Activated naive CD4-positive, alpha-beta T cell treated with anti-CD3 and anti-CD28 coated beads for 36 hours (primary cell): ENCODE measurements at regions not wholly inside any gene's neighbourhood (a gene's known extent, or its start where the extent isn't known, plus 50 kb on each side); places are given as distances from the start of the nearest gene placed in this dataset.

Source experiments
- CTCF ChIA-PET: fragments of 350-600 bp; sonication (Branson Sonifier 250); formaldehyde crosslinking; loops from one replicate; lab custom pipeline; 2021; ENCODE audit warnings: antibody characterized with exemption; lab: Charles Lee
- DNase-seq: peaks from one replicate; pipeline ENCODE4 v3.0.0-alpha.2; 2020
- H3K27ac Mint-ChIP-seq: one replicate; pipeline ENCODE4 v1.8.0; 2021; ENCODE audit warnings: mild to moderate bottlenecking, mixed read lengths
- H3K27me3 Mint-ChIP-seq: one replicate; pipeline ENCODE4 v1.8.0; 2021; ENCODE audit warnings: low read depth, mixed read lengths
- H3K36me3 Mint-ChIP-seq: one replicate; pipeline ENCODE4 v1.8.0; 2021; ENCODE audit warnings: low read depth, mixed read lengths
- H3K4me1 Mint-ChIP-seq: one replicate; pipeline ENCODE4 v1.8.0; 2021; ENCODE audit warnings: low read depth, mixed read lengths
- H3K4me3 Mint-ChIP-seq: one replicate; pipeline ENCODE4 v1.8.0; 2021; ENCODE audit warnings: mild to moderate bottlenecking, moderate library complexity, mixed read lengths
- H3K9me3 Mint-ChIP-seq: one replicate; pipeline ENCODE4 v1.8.0; 2021; ENCODE audit warnings: mixed read lengths
- intact Hi-C: fragments of 100-400 bp; cut with micrococcal nuclease; formaldehyde crosslinking; loops from one replicate; pipeline ENCODE4 v1.15.1; 2023

GRCh38 chr5:147961208-147961749 is 54.9 kb upstream of the C5orf46 start:
- Mint-ChIP-seq H3K9me3 (peaks cover 4% of the 10 kb centered on the region), H3K27me3 (no peaks in the 10 kb centered on the region)
- CTCF ChIA-PET: no interaction called here

GRCh38 chr5:147957901-147958300 is 51.6 kb upstream of the C5orf46 start:
- Mint-ChIP-seq H3K4me1 (no peaks in the 10 kb centered on the region), H3K27ac (no peak overlapping the region), H3K4me3 (no peak overlapping the region), H3K27me3 (no peaks in the 10 kb centered on the region), H3K9me3 (peaks cover 4% of the 10 kb centered on the region), H3K36me3 (no peaks in the 10 kb centered on the region)
- no peak for DNase-seq
- CTCF ChIA-PET: no interaction called here
- intact Hi-C loops: no loop called here

More at GRCh38 chr5:147961208-147961749, 54.9 kb upstream of the C5orf46 start:
- no peaks in the 10 kb centered on the region for H3K4me1 Mint-ChIP-seq
- no peaks in the 10 kb centered on the region for H3K36me3 Mint-ChIP-seq
- H3K4me3 Mint-ChIP-seq: no peak overlapping the region
- H3K27ac Mint-ChIP-seq: no peak overlapping the region
- no peak for DNase-seq
- intact Hi-C loops: no loop called here

- no peaks in the 10 kb centered on the region for H3K36me3 Mint-ChIP-seq
- CTCF ChIA-PET: interaction anchor here (0.7 kb wide), 1 partner anchor 223 kb away, joined by 3 read pairs; no protein-coding TSS in a partner anchor
- no peaks in the 10 kb centered on the region for H3K4me1 Mint-ChIP-seq
- peaks cover 4% of the 10 kb centered on the region for H3K9me3 Mint-ChIP-seq
- H3K27me3 Mint-ChIP-seq: no peaks in the 10 kb centered on the region
- intact Hi-C loops: no loop called here
- H3K27ac Mint-ChIP-seq: no peak overlapping the region
- DNase-seq: no peak
- H3K4me3 Mint-ChIP-seq: no peak overlapping the region
Measured at GRCh38 chr5:147956842-147957223, 50.5 kb upstream of the C5orf46 start.

GRCh38 chr5:147956064-147956841 is 49.9 kb upstream of the C5orf46 start:
- H3K4me1 Mint-ChIP-seq: no peaks in the 10 kb centered on the region
- CTCF ChIA-PET: interaction anchor here (0.7 kb wide), 1 partner anchor 224 kb away, joined by 3 read pairs; no protein-coding TSS in a partner anchor
- no peak for DNase-seq
- peaks cover under 1% of the 10 kb centered on the region for H3K9me3 Mint-ChIP-seq
- peaks cover 2% of the 10 kb centered on the region for H3K27me3 Mint-ChIP-seq
- no peak overlapping the region for H3K27ac Mint-ChIP-seq
- intact Hi-C loops: no loop called here
- H3K36me3 Mint-ChIP-seq: no peaks in the 10 kb centered on the region
- no peak overlapping the region for H3K4me3 Mint-ChIP-seq
